ENCODE measurements at regions not wholly inside any gene's neighbourhood (a gene's known extent, or its start where the extent isn't known, plus 50 kb on each side); places are given as distances from the start of the nearest gene placed in this dataset.

GRCh38 chr20:4555188-4555890 is 130.9 kb upstream of the PRNP start:
- CTCF ChIA-PET: no interaction called here
- H3K79me2 ChIP-seq (ENCODE audit: control insufficient read depth, insufficient read depth, low read length): no peaks in the 10 kb centered on the region
- Mint-ChIP-seq H3K4me3 (no peak overlapping the region), H3K27me3 (peaks cover 32% of the 10 kb centered on the region), H3K9me3 (ENCODE audit: insufficient read depth) (no peaks in the 10 kb centered on the region), H3K4me1 (no peaks in the 10 kb centered on the region), H3K27ac (no peak overlapping the region)
- no peak overlapping the region for H3K9ac ChIP-seq (ENCODE audit: low read length)
- ATAC-seq (ENCODE audit: low read depth) (no peak), DNase-seq (no peak)
- peaks cover 0 to 19% (median 10%) of the 10 kb centered on the region in 4 experiments for H3K27me3 ChIP-seq (replicated peaks in 1 of 4; ENCODE audit: control extremely low read depth in 1 of 4, control insufficient read depth in 3 of 4, insufficient read depth in 4 of 4, low read length in 3 of 4)
- H2AFZ ChIP-seq (ENCODE audit: insufficient read depth, low read depth, low read length, poor library complexity, severe bottlenecking): no peak overlapping the region
- TF ChIP-seq CTCF (IDR thresholded peaks at IDR 0.05) (no peak), EZH2 (IDR thresholded peaks at IDR 0.05; ENCODE audit: borderline replicate concordance, insufficient read depth, low read depth, low read length, poor library complexity, severe bottlenecking) (no peak)
- no peak overlapping the region for H3K4me3 ChIP-seq (ENCODE audit: control extremely low read depth in 1 of 5, extremely low read depth in 1 of 5, insufficient read depth in 1 of 5, low read depth in 2 of 5, low read length in 4 of 5)
- no peaks in the 10 kb centered on the region for H3K36me3 ChIP-seq (replicated peaks in 1 of 2; ENCODE audit: control extremely low read depth in 1 of 2, control insufficient read depth in 1 of 2, extremely low read depth in 1 of 2, insufficient read depth in 2 of 2, low read length in 1 of 2)
- H4K20me1 ChIP-seq (ENCODE audit: control insufficient read depth, insufficient read depth, low read length, poor library complexity, severe bottlenecking): no peaks in the 10 kb centered on the region
- no peak overlapping the region for H3K4me2 ChIP-seq (replicated peaks; ENCODE audit: low read depth, low read length, poor library complexity, severe bottlenecking)
- WGBS (ENCODE audit: insufficient coverage): 86% methylated on average over 5 of the region's 8 CpGs
- no peaks in the 10 kb centered on the region for H3K4me1 ChIP-seq (ENCODE audit: control insufficient read depth in 2 of 2, insufficient read depth in 2 of 2, low read length in 2 of 2)
- intact Hi-C loops (cut with micrococcal nuclease): no loop called here
- H3K27ac ChIP-seq (ENCODE audit: low read length in 2 of 2): no peak overlapping the region
- peaks cover 0 to 1% (median 0%) of the 10 kb centered on the region in 3 donors for H3K9me3 ChIP-seq (ENCODE audit: control extremely low read depth in 1 of 3, control insufficient read depth in 2 of 3, insufficient read depth in 1 of 3, low read length in 2 of 3)
- POLR2A ChIA-PET: no interaction called here

- H3K27me3 Mint-ChIP-seq: peaks cover 38% of the 10 kb centered on the region
- no peak overlapping the region for H3K27ac ChIP-seq (ENCODE audit: low read length in 2 of 2)
- no peak overlapping the region for H3K4me2 ChIP-seq (replicated peaks; ENCODE audit: low read depth, low read length, poor library complexity, severe bottlenecking)
- H3K9me3 ChIP-seq (ENCODE audit: control extremely low read depth in 1 of 3, control insufficient read depth in 2 of 3, insufficient read depth in 1 of 3, low read length in 2 of 3): peaks cover 0 to 1% (median 0%) of the 10 kb centered on the region in 3 donors
- H3K9ac ChIP-seq (ENCODE audit: low read length): no peak overlapping the region
- no peak overlapping the region for H3K27ac Mint-ChIP-seq
- TF ChIP-seq CTCF (IDR thresholded peaks at IDR 0.05) (no peak), EZH2 (IDR thresholded peaks at IDR 0.05; ENCODE audit: borderline replicate concordance, insufficient read depth, low read depth, low read length, poor library complexity, severe bottlenecking) (no peak)
- WGBS (ENCODE audit: insufficient coverage): 74% methylated on average over 3 of the region's 6 CpGs
- H2AFZ ChIP-seq (ENCODE audit: insufficient read depth, low read depth, low read length, poor library complexity, severe bottlenecking): no peak overlapping the region
- no peak overlapping the region for H3K4me3 ChIP-seq (ENCODE audit: control extremely low read depth in 1 of 5, extremely low read depth in 1 of 5, insufficient read depth in 1 of 5, low read depth in 2 of 5, low read length in 4 of 5)
- CTCF ChIA-PET: no interaction called here
- no peaks in the 10 kb centered on the region for H3K9me3 Mint-ChIP-seq (ENCODE audit: insufficient read depth)
- intact Hi-C loops (cut with micrococcal nuclease): no loop called here
- H3K79me2 ChIP-seq (ENCODE audit: control insufficient read depth, insufficient read depth, low read length): no peaks in the 10 kb centered on the region
- POLR2A ChIA-PET: no interaction called here
- ATAC-seq (ENCODE audit: low read depth) (no peak), DNase-seq (no peak)
- no peaks in the 10 kb centered on the region for H3K4me1 Mint-ChIP-seq
- H3K27me3 ChIP-seq (replicated peaks in 1 of 4; ENCODE audit: control extremely low read depth in 1 of 4, control insufficient read depth in 3 of 4, insufficient read depth in 4 of 4, low read length in 3 of 4): peaks cover 0 to 17% (median 10%) of the 10 kb centered on the region in 4 experiments
- no peak overlapping the region for H3K4me3 Mint-ChIP-seq
- H3K36me3 ChIP-seq (replicated peaks in 1 of 2; ENCODE audit: control extremely low read depth in 1 of 2, control insufficient read depth in 1 of 2, extremely low read depth in 1 of 2, insufficient read depth in 2 of 2, low read length in 1 of 2): no peaks in the 10 kb centered on the region
- H3K4me1 ChIP-seq (ENCODE audit: control insufficient read depth in 2 of 2, insufficient read depth in 2 of 2, low read length in 2 of 2): no peaks in the 10 kb centered on the region
- H4K20me1 ChIP-seq (ENCODE audit: control insufficient read depth, insufficient read depth, low read length, poor library complexity, severe bottlenecking): no peaks in the 10 kb centered on the region
Measured at GRCh38 chr20:4554346-4554745, 131.9 kb upstream of the PRNP start.

Measured in B cell (primary cell).